NCI-H748 (cell line): ENCODE measurements at regions not wholly inside any gene's neighbourhood (a gene's known extent, or its start where the extent isn't known, plus 50 kb on each side); places are given as distances from the start of the nearest gene placed in this dataset.

Experiments used
- DNase-seq: peaks from one replicate; lab custom pipeline; 2025; ENCODE audit not compliant: unreplicated experiment; lab: John Stamatoyannopoulos, UW

GRCh38 chr5:36355516-36355915 is 53.8 kb upstream of the RANBP3L start:
- DNase-seq: no peak

- DNase-seq: no peak
These were observed 55.2 kb upstream of the RANBP3L start for GRCh38 chr5:36356915-36357314.

GRCh38 chr5:36357391-36357975 is 55.8 kb upstream of the RANBP3L start:
- no peak for DNase-seq

- DNase-seq: no peak
These were observed 57.6 kb upstream of the RANBP3L start for GRCh38 chr5:36359267-36359666.

- no peak for DNase-seq
These were observed 58.6 kb upstream of the RANBP3L start for GRCh38 chr5:36360307-36360706.

- DNase-seq: no peak
These were observed 61.4 kb upstream of the RANBP3L start for GRCh38 chr5:36363101-36363500.

- DNase-seq: no peak
These were observed 62.0 kb upstream of the RANBP3L start for GRCh38 chr5:36363744-36364143.

GRCh38 chr5:36364473-36364872 is 62.8 kb upstream of the RANBP3L start:
- DNase-seq: no peak

GRCh38 chr5:36365896-36366295 is 64.2 kb upstream of the RANBP3L start:
- no peak for DNase-seq

GRCh38 chr5:36366883-36367282 is 65.2 kb upstream of the RANBP3L start:
- no peak for DNase-seq

GRCh38 chr5:36367524-36367923 is 65.8 kb upstream of the RANBP3L start:
- no peak for DNase-seq

- DNase-seq: no peak
These were observed 67.6 kb upstream of the RANBP3L start for GRCh38 chr5:36369219-36369690.

- DNase-seq: no peak
These were observed 68.4 kb upstream of the RANBP3L start for GRCh38 chr5:36370073-36370472.

GRCh38 chr5:36371366-36371765 is 69.7 kb upstream of the RANBP3L start:
- DNase-seq: no peak

- no peak for DNase-seq
These were observed 71.9 kb upstream of the RANBP3L start for GRCh38 chr5:36373527-36374086.

GRCh38 chr5:36374266-36374862 is 72.7 kb upstream of the RANBP3L start:
- DNase-seq: no peak

- no peak for DNase-seq
These were observed 75.5 kb upstream of the RANBP3L start for GRCh38 chr5:36377192-36377591.

GRCh38 chr5:36378551-36378950 is 76.8 kb upstream of the RANBP3L start:
- DNase-seq: no peak

GRCh38 chr5:36382890-36383289 is 81.2 kb upstream of the RANBP3L start:
- DNase-seq: no peak

- DNase-seq: no peak
These were observed 82.2 kb upstream of the RANBP3L start for GRCh38 chr5:36383942-36384341.

- no peak for DNase-seq
These were observed 83.1 kb upstream of the RANBP3L start for GRCh38 chr5:36384845-36385244.

- DNase-seq: no peak
These were observed 83.8 kb upstream of the RANBP3L start for GRCh38 chr5:36385495-36385894.

GRCh38 chr5:36388288-36388687 is 86.6 kb upstream of the RANBP3L start:
- no peak for DNase-seq
